ENCODE measurements at regions not wholly inside any gene's neighbourhood (a gene's known extent, or its start where the extent isn't known, plus 50 kb on each side); places are given as distances from the start of the nearest gene placed in this dataset.

- intact Hi-C loops (cut with micrococcal nuclease; ENCODE audit: unreplicated experiment): no loop called here
- ChIA-PET CTCF (no interaction called here), POLR2A (ENCODE audit: low non-redundant PET) (no interaction called here)
- no TSS peak for BruUV-seq (replicated peaks)
- Histone ChIP-seq H3K36me3 (ENCODE audit: insufficient read depth, low read length, poor library complexity, severe bottlenecking) (no peaks in the 10 kb centered on the region), H3K4me3 (ENCODE audit: low read depth, low read length, poor library complexity, severe bottlenecking) (no peak overlapping the region), H3K4me1 (ENCODE audit: insufficient read depth, low read length, poor library complexity, severe bottlenecking) (no peaks in the 10 kb centered on the region), H3K9me3 (ENCODE audit: low read depth, low read length, poor library complexity, severe bottlenecking) (no peaks in the 10 kb centered on the region), H3K27ac (ENCODE audit: low read depth, low read length, poor library complexity, severe bottlenecking) (no peak overlapping the region), H3K27me3 (replicated peaks; ENCODE audit: insufficient read depth, low read depth, low read length, poor library complexity) (no peaks in the 10 kb centered on the region)
- TF ChIP-seq CTCF (conservative IDR thresholded peaks at IDR 0.05; ENCODE audit: low read depth, low read length) (no peak), EZH2 (IDR thresholded peaks at IDR 0.05; ENCODE audit: borderline replicate concordance, low read depth, low read length, poor library complexity, severe bottlenecking) (no peak)
- no peak for DNase-seq (ENCODE audit: low spot score)
Observed at GRCh38 chr10:29869593-29869992, 189.8 kb downstream of the JCAD start.

- Histone ChIP-seq H3K9me3 (ENCODE audit: low read depth, low read length, poor library complexity, severe bottlenecking) (no peaks in the 10 kb centered on the region), H3K36me3 (ENCODE audit: insufficient read depth, low read length, poor library complexity, severe bottlenecking) (no peaks in the 10 kb centered on the region), H3K27ac (ENCODE audit: low read depth, low read length, poor library complexity, severe bottlenecking) (no peak overlapping the region), H3K4me1 (ENCODE audit: insufficient read depth, low read length, poor library complexity, severe bottlenecking) (no peaks in the 10 kb centered on the region), H3K27me3 (replicated peaks; ENCODE audit: insufficient read depth, low read depth, low read length, poor library complexity) (no peaks in the 10 kb centered on the region), H3K4me3 (ENCODE audit: low read depth, low read length, poor library complexity, severe bottlenecking) (no peak overlapping the region)
- DNase-seq (ENCODE audit: low spot score): no peak
- POLR2A ChIA-PET (ENCODE audit: low non-redundant PET): no interaction called here
- CTCF ChIA-PET: no interaction called here
- TF ChIP-seq EZH2 (IDR thresholded peaks at IDR 0.05; ENCODE audit: borderline replicate concordance, low read depth, low read length, poor library complexity, severe bottlenecking): no peak
- no peak for TF ChIP-seq CTCF (conservative IDR thresholded peaks at IDR 0.05; ENCODE audit: low read depth, low read length)
- no TSS peak for BruUV-seq (replicated peaks)
- intact Hi-C loops (cut with micrococcal nuclease; ENCODE audit: unreplicated experiment): no loop called here
Observed at GRCh38 chr10:29866356-29866755, 193.0 kb downstream of the JCAD start.

DNA sequence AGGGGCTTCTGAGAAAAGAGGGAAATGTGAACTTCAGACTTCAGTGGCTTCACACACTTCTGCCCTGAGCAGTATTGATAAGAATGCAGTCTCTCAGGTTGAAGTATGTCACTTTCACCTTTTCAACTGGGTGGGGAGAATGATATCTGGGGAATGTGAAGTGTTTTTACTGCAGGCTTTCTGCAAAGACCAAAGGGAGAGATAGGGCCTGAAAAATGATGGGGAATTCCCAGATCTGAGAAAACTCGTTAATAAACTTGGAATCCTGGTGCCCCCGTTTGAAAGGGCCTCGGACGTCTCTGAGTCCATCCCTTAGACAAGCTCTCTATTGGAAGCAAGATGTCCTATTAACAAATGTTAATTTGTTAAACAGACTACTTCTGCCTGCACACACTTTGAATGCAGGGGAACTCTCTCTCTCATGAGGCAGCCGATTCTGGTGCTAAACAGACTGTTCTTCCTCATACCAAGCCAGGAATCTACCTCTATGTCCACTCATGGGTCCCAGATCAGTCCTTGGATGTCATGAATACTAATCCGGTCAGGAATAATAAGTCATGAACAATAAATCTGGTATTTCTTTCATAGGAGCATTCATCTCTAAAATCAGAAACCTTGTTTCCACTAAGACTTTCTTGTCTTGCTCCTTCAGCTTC is 193.6 kb downstream of the JCAD start:
- no TSS peak for BruUV-seq (replicated peaks)
- CTCF ChIA-PET: no interaction called here
- Histone ChIP-seq H3K4me1 (ENCODE audit: insufficient read depth, low read length, poor library complexity, severe bottlenecking) (no peaks in the 10 kb centered on the region), H3K4me3 (ENCODE audit: low read depth, low read length, poor library complexity, severe bottlenecking) (no peak overlapping the region), H3K36me3 (ENCODE audit: insufficient read depth, low read length, poor library complexity, severe bottlenecking) (no peaks in the 10 kb centered on the region), H3K9me3 (ENCODE audit: low read depth, low read length, poor library complexity, severe bottlenecking) (no peaks in the 10 kb centered on the region), H3K27me3 (replicated peaks; ENCODE audit: insufficient read depth, low read depth, low read length, poor library complexity) (no peaks in the 10 kb centered on the region), H3K27ac (ENCODE audit: low read depth, low read length, poor library complexity, severe bottlenecking) (no peak overlapping the region)
- TF ChIP-seq EZH2 (IDR thresholded peaks at IDR 0.05; ENCODE audit: borderline replicate concordance, low read depth, low read length, poor library complexity, severe bottlenecking): no peak
- TF ChIP-seq CTCF (conservative IDR thresholded peaks at IDR 0.05; ENCODE audit: low read depth, low read length): no peak
- POLR2A ChIA-PET (ENCODE audit: low non-redundant PET): no interaction called here
- DNase-seq (ENCODE audit: low spot score): no peak
- intact Hi-C loops (cut with micrococcal nuclease; ENCODE audit: unreplicated experiment): no loop called here

Data from A673 (cell line).